PFSK-1 (cell line): ENCODE measurements at regions not wholly inside any gene's neighbourhood (a gene's known extent, or its start where the extent isn't known, plus 50 kb on each side); places are given as distances from the start of the nearest gene placed in this dataset.

Source experiments
- FOXP2 ChIP-seq: optimal IDR thresholded peaks from 2 replicates; pipeline ENCODE3; 2011; ENCODE audit warnings: borderline replicate concordance, control low read depth, inconsistent platforms; ENCODE audit not compliant: insufficient read depth; ENCODE audit errors: extremely low read length, extremely low read depth
- POLR2AphosphoS5 ChIP-seq: IDR thresholded peaks from 2 replicates; pipeline ENCODE4 v1.6.1; 2012; ENCODE audit warnings: low read depth, mild to moderate bottlenecking, control low read depth, low read length, moderate library complexity
- REST ChIP-seq, 2 experiments: IDR thresholded peaks; 2 replicates each; pipeline versions ENCODE4 v1.6.1 to v1.8.0; 2011 to 2012; ENCODE audit warnings: low read depth in 2 of 2, low read length in 2 of 2, control low read depth in 1 of 2, inconsistent platforms in 1 of 2, mild to moderate bottlenecking in 1 of 2, moderate library complexity in 1 of 2; ENCODE audit not compliant: insufficient read depth in 1 of 2
- SIN3A ChIP-seq: IDR thresholded peaks from 2 replicates; pipeline ENCODE4 v1.6.1; 2012; ENCODE audit warnings: mild to moderate bottlenecking, low read length, moderate library complexity, borderline replicate concordance; ENCODE audit not compliant: insufficient read depth
- TAF1 ChIP-seq: IDR thresholded peaks from 2 replicates; pipeline ENCODE4 v1.6.1; 2012; ENCODE audit warnings: low read length, control low read depth, borderline replicate concordance; ENCODE audit not compliant: insufficient read depth

GRCh38 chr12:42683933-42684801 is 94.6 kb upstream of the PRICKLE1 start:
- no peak for TF ChIP-seq POLR2AphosphoS5
- no peak for TF ChIP-seq FOXP2
- no peak for TF ChIP-seq TAF1
- no peak for TF ChIP-seq REST (IDR thresholded peaks at IDR 0.05; ENCODE audit: insufficient read depth in 1 of 2, low read depth in 2 of 2, low read length in 2 of 2)
- no peak for TF ChIP-seq SIN3A

GRCh38 chr12:42683266-42683665 is 93.7 kb upstream of the PRICKLE1 start:
- TF ChIP-seq TAF1 (no peak), REST (IDR thresholded peaks at IDR 0.05; ENCODE audit: insufficient read depth in 1 of 2, low read depth in 2 of 2, low read length in 2 of 2) (no peak), SIN3A (no peak), POLR2AphosphoS5 (no peak), FOXP2 (no peak)

- TF ChIP-seq FOXP2 = no peak
- TF ChIP-seq TAF1 = no peak
- TF ChIP-seq SIN3A = no peak
- TF ChIP-seq POLR2AphosphoS5 = no peak
- TF ChIP-seq REST (IDR thresholded peaks at IDR 0.05; ENCODE audit: insufficient read depth in 1 of 2, low read depth in 2 of 2, low read length in 2 of 2) = no peak
Observed at GRCh38 chr12:42679466-42679865, 89.9 kb upstream of the PRICKLE1 start.

- TF ChIP-seq REST (IDR thresholded peaks at IDR 0.05; ENCODE audit: insufficient read depth in 1 of 2, low read depth in 2 of 2, low read length in 2 of 2) (no peak), TAF1 (no peak), FOXP2 (no peak), POLR2AphosphoS5 (no peak), SIN3A (no peak)
Observed at GRCh38 chr12:42677461-42677860, 87.9 kb upstream of the PRICKLE1 start.

- no peak for TF ChIP-seq SIN3A
- TF ChIP-seq REST (IDR thresholded peaks at IDR 0.05; ENCODE audit: insufficient read depth in 1 of 2, low read depth in 2 of 2, low read length in 2 of 2) = no peak
- no peak for TF ChIP-seq FOXP2
- TF ChIP-seq TAF1 = no peak
- TF ChIP-seq POLR2AphosphoS5 = no peak
Observed at GRCh38 chr12:42673535-42673934, 84.0 kb upstream of the PRICKLE1 start.
